Activated T-helper 1 cell treated with anti-CD3 and anti-CD28 coated beads, Interleukin-12 subunit alpha, Interleukin-12 subunit beta, Interleukin-2, Interleukin-4 antibody, amounts not matched to agents 30 ng/mL and 10 ng/mL and 1 ng/mL, durations not matched to agents 14 hours and 24 hours and 36 hours (primary cell): ENCODE measurements at regions not wholly inside any gene's neighbourhood (a gene's known extent, or its start where the extent isn't known, plus 50 kb on each side); places are given as distances from the start of the nearest gene placed in this dataset.

Source experiments
- DNase-seq: peaks from one replicate; pipeline ENCODE4 v3.0.0; 2021; ENCODE audit warnings: low spot score
- H3K27ac Mint-ChIP-seq: one replicate; pipeline ENCODE4 v1.8.0; 2021; ENCODE audit warnings: mild to moderate bottlenecking, mixed read lengths
- H3K27me3 Mint-ChIP-seq: one replicate; pipeline ENCODE4 v1.8.0; 2022; ENCODE audit warnings: mild to moderate bottlenecking, moderate library complexity, mixed read lengths; ENCODE audit not compliant: insufficient read depth
- H3K36me3 Mint-ChIP-seq: one replicate; pipeline ENCODE4 v1.8.0; 2021; ENCODE audit warnings: low read depth, mixed read lengths
- H3K4me1 Mint-ChIP-seq: one replicate; pipeline ENCODE4 v1.8.0; 2021; ENCODE audit warnings: low read depth, mixed read lengths
- H3K4me3 Mint-ChIP-seq: one replicate; pipeline ENCODE4 v1.8.0; 2021; ENCODE audit warnings: mild to moderate bottlenecking, moderate library complexity, mixed read lengths
- H3K9me3 Mint-ChIP-seq: one replicate; pipeline ENCODE4 v1.8.0; 2021; ENCODE audit warnings: mixed read lengths
- intact Hi-C: fragments of 100-400 bp; cut with micrococcal nuclease; formaldehyde crosslinking; loops from one replicate; pipeline ENCODE4 v1.15.1; 2024

- Mint-ChIP-seq H3K27me3 (no peaks in the 10 kb centered on the region), H3K27ac (no peak overlapping the region), H3K36me3 (no peaks in the 10 kb centered on the region), H3K4me3 (no peak overlapping the region), H3K4me1 (no peaks in the 10 kb centered on the region), H3K9me3 (no peaks in the 10 kb centered on the region)
- intact Hi-C loops, result no loop called here
- no peak for DNase-seq
These were observed 242.3 kb upstream of the MTNR1B start for GRCh38 chr11:92727123-92727522.

- intact Hi-C loops, result no loop called here
- H3K27me3 Mint-ChIP-seq, result no peaks in the 10 kb centered on the region
- H3K4me1 Mint-ChIP-seq, result no peaks in the 10 kb centered on the region
- H3K36me3 Mint-ChIP-seq, result no peaks in the 10 kb centered on the region
- H3K9me3 Mint-ChIP-seq, result no peaks in the 10 kb centered on the region
- H3K4me3 Mint-ChIP-seq, result no peak overlapping the region
- no peak for DNase-seq
- no peak overlapping the region for H3K27ac Mint-ChIP-seq
These were observed 241.7 kb upstream of the MTNR1B start for GRCh38 chr11:92727769-92728168.

- H3K36me3 Mint-ChIP-seq, result no peaks in the 10 kb centered on the region
- no peak overlapping the region for H3K4me3 Mint-ChIP-seq
- no peaks in the 10 kb centered on the region for H3K27me3 Mint-ChIP-seq
- H3K4me1 Mint-ChIP-seq, result no peaks in the 10 kb centered on the region
- intact Hi-C loops, result no loop called here
- DNase-seq, result no peak
- H3K27ac Mint-ChIP-seq, result no peak overlapping the region
- H3K9me3 Mint-ChIP-seq, result no peaks in the 10 kb centered on the region
These were observed 240.8 kb upstream of the MTNR1B start for GRCh38 chr11:92728628-92729027.

DNA sequence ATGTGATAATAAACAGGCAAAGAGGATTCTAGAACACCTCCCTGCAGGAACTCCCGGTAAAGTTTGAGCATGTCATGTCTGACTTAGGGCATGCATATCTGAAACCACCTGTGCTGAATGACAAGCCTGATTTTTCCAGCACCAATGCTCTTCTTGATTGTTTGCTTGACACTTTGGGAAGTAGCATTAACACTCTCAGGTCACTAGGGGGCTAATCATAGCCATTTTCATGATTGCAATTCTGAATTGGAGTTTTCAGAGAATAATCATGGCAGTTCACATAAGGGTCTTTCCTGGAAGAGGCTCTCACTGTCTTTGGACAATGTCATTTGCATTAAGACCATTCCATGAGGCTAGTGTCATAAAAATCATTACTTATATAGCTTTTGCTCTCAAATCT, 234.4 kb upstream of the MTNR1B start:
- H3K27me3 Mint-ChIP-seq, result no peaks in the 10 kb centered on the region
- no peak for DNase-seq
- intact Hi-C loops, result no loop called here

GRCh38 chr11:92738276-92738675, 231.2 kb upstream of the MTNR1B start:
- Mint-ChIP-seq H3K4me1 (no peaks in the 10 kb centered on the region), H3K27me3 (no peaks in the 10 kb centered on the region), H3K4me3 (no peak overlapping the region), H3K36me3 (no peaks in the 10 kb centered on the region), H3K9me3 (no peaks in the 10 kb centered on the region), H3K27ac (no peak overlapping the region)
- intact Hi-C loops, result no loop called here
- no peak for DNase-seq

More for the DNA sequence above, 234.4 kb upstream of the MTNR1B start:
- Mint-ChIP-seq H3K9me3 (no peaks in the 10 kb centered on the region), H3K4me3 (no peak overlapping the region), H3K36me3 (no peaks in the 10 kb centered on the region), H3K27ac (no peak overlapping the region), H3K4me1 (no peaks in the 10 kb centered on the region)

DNA sequence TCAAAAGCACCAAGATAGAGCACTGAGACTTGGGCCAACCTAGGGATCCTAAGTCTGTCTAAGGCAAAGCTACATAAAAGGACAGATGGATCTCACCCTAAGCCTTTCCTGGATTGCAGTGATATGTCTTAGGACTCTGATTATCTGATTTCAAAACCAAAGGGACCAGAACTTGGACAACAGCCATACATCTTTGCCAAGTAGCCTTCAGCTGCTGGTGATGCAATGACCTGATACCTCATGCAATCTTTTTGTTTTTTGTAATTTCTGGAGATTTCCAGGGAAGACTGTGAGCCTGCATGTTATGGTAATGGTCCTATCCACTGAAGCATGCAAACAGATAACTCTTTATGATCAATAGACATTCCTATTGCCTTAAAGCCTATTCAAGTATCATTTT, 230.4 kb upstream of the MTNR1B start:
- Mint-ChIP-seq H3K27ac (no peak overlapping the region), H3K36me3 (no peaks in the 10 kb centered on the region), H3K4me3 (no peak overlapping the region), H3K4me1 (no peaks in the 10 kb centered on the region), H3K9me3 (no peaks in the 10 kb centered on the region), H3K27me3 (no peaks in the 10 kb centered on the region)
- intact Hi-C loops, result no loop called here
- DNase-seq, result no peak

- DNase-seq, result no peak
- intact Hi-C loops, result no loop called here
- no peaks in the 10 kb centered on the region for H3K27me3 Mint-ChIP-seq
- no peak overlapping the region for H3K27ac Mint-ChIP-seq
- no peaks in the 10 kb centered on the region for H3K9me3 Mint-ChIP-seq
- H3K4me1 Mint-ChIP-seq, result no peaks in the 10 kb centered on the region
- H3K36me3 Mint-ChIP-seq, result no peaks in the 10 kb centered on the region
- H3K4me3 Mint-ChIP-seq, result no peak overlapping the region
These were observed 230.0 kb upstream of the MTNR1B start for GRCh38 chr11:92739491-92739890.

GRCh38 chr11:92740276-92740675, 229.2 kb upstream of the MTNR1B start:
- H3K27ac Mint-ChIP-seq, result no peak overlapping the region
- intact Hi-C loops, result no loop called here
- H3K36me3 Mint-ChIP-seq, result no peaks in the 10 kb centered on the region
- H3K4me3 Mint-ChIP-seq, result no peak overlapping the region
- H3K4me1 Mint-ChIP-seq, result no peaks in the 10 kb centered on the region
- no peaks in the 10 kb centered on the region for H3K9me3 Mint-ChIP-seq
- no peak for DNase-seq
- no peaks in the 10 kb centered on the region for H3K27me3 Mint-ChIP-seq

GRCh38 chr11:92744929-92745585, 224.4 kb upstream of the MTNR1B start:
- H3K4me3 Mint-ChIP-seq, result no peak overlapping the region
- intact Hi-C loops, result no loop called here
- no peak for DNase-seq
- no peaks in the 10 kb centered on the region for H3K36me3 Mint-ChIP-seq
- no peak overlapping the region for H3K27ac Mint-ChIP-seq
- peaks cover 1% of the 10 kb centered on the region for H3K27me3 Mint-ChIP-seq
- no peaks in the 10 kb centered on the region for H3K9me3 Mint-ChIP-seq
- no peaks in the 10 kb centered on the region for H3K4me1 Mint-ChIP-seq

- DNase-seq, result no peak
- Mint-ChIP-seq H3K4me3 (no peak overlapping the region), H3K36me3 (no peaks in the 10 kb centered on the region), H3K27ac (no peak overlapping the region), H3K27me3 (peaks cover 1% of the 10 kb centered on the region), H3K9me3 (no peaks in the 10 kb centered on the region), H3K4me1 (no peaks in the 10 kb centered on the region)
- intact Hi-C loops, result no loop called here
These were observed 218.7 kb upstream of the MTNR1B start for GRCh38 chr11:92750794-92751193.

DNA sequence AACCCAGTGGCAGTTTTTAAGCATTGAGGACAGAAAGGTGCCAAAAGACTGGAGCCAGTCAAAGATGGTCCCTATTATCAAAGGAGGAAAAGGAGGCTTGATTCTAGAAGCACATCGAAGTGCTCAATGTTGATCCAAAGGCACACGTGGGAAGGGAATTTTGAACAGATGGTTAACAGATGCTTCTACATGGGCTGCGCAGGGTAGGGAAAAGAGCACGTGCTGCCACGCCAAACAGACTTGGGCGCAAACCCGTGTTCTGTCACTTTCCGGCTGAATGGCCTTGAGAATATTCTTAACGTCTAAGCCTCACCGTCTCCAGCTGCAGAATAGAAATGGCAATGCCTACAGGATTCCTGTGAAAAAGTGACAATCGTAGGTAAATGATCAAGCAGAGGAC, 217.9 kb upstream of the MTNR1B start:
- intact Hi-C loops, result no loop called here
- Mint-ChIP-seq H3K27ac (no peak overlapping the region), H3K4me1 (no peaks in the 10 kb centered on the region), H3K36me3 (no peaks in the 10 kb centered on the region), H3K4me3 (no peak overlapping the region), H3K9me3 (no peaks in the 10 kb centered on the region), H3K27me3 (peaks cover 1% of the 10 kb centered on the region)
- DNase-seq, result no peak

- Mint-ChIP-seq H3K27ac (no peak overlapping the region), H3K27me3 (peaks cover 1% of the 10 kb centered on the region), H3K36me3 (no peaks in the 10 kb centered on the region), H3K4me3 (no peak overlapping the region), H3K4me1 (no peaks in the 10 kb centered on the region), H3K9me3 (no peaks in the 10 kb centered on the region)
- no peak for DNase-seq
- intact Hi-C loops, result no loop called here
These were observed 217.3 kb upstream of the MTNR1B start for GRCh38 chr11:92752122-92752521.

DNA sequence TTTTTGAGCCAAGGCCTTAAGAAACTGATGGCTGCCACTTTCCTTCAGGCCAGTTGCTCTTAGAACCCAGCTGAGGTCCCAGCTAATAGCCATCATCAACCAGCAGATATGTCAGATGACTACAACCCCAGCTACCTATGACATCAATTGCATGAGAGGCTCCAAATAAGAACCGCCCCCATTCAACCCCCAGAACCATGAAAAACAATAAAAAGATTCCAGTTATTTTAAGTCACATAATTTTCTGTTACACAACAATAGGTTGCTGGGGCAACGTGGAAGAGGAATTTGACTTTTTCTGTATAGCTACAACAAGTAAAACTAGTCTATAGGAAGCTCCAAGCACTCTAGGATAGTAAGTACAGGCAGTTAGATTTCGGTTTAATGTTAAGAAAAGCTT, 216.3 kb upstream of the MTNR1B start:
- H3K27ac Mint-ChIP-seq, result no peak overlapping the region
- H3K27me3 Mint-ChIP-seq, result peaks cover 1% of the 10 kb centered on the region
- H3K4me1 Mint-ChIP-seq, result no peaks in the 10 kb centered on the region
- intact Hi-C loops, result no loop called here
- no peaks in the 10 kb centered on the region for H3K36me3 Mint-ChIP-seq
- DNase-seq, result no peak
- H3K9me3 Mint-ChIP-seq, result no peaks in the 10 kb centered on the region
- H3K4me3 Mint-ChIP-seq, result no peak overlapping the region

DNA sequence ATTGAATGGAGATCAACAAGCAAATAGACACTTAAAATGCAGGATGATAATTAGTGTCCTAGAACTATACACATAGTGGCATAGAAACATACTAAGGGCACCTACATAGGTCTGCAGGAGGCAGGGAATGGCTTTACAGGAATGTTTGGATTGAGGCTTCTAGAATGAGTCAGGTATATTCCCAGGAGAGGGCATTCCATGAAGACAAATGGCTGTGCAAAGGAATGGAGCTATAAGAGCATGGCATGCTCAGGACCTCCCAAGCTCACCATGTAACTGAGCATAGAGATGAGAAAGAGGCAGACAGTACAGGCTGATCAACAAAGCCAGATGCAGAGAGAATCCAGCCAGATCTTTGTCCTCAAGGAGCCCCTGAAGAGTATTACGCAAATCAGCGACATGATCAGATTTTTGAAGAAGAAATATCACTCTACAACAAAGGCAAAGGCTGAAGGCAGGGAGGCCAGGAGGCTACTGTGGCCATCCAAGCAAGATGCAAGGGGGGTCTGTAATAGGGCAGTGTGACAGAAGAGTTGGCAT, 211.1 kb upstream of the MTNR1B start:
- no peaks in the 10 kb centered on the region for H3K27me3 Mint-ChIP-seq
- H3K4me1 Mint-ChIP-seq, result no peaks in the 10 kb centered on the region
- intact Hi-C loops, result no loop called here
- no peak for DNase-seq
- no peaks in the 10 kb centered on the region for H3K36me3 Mint-ChIP-seq
- H3K27ac Mint-ChIP-seq, result no peak overlapping the region
- H3K9me3 Mint-ChIP-seq, result no peaks in the 10 kb centered on the region
- H3K4me3 Mint-ChIP-seq, result no peak overlapping the region
